Uterus (tissue), 3 donors: ENCODE measurements at regions not wholly inside any gene's neighbourhood (a gene's known extent, or its start where the extent isn't known, plus 50 kb on each side); places are given as distances from the start of the nearest gene placed in this dataset.

ENCODE experiments used
- DNase-seq, 2 donors: peaks; one replicate each; pipeline ENCODE4 v3.0.0-alpha.2; 2019 to 2020
- H3K27ac ChIP-seq, 2 donors: fragments of 200-600 bp; sonication (generic); 1 replicate in 1 of 2; 2 replicates in 1 of 2; pipeline ENCODE4 v1.5.1; 2016 to 2018
- H3K27me3 ChIP-seq, 2 donors: fragments of 200-600 bp; sonication (generic); one replicate each; pipeline ENCODE4 v1.5.1; 2018 to 2019; ENCODE audit warnings: control low read depth in 1 of 2
- H3K36me3 ChIP-seq, 2 donors: fragments of 200-600 bp; sonication (generic); one replicate each; pipeline ENCODE4 v1.5.1; 2019; ENCODE audit warnings: control low read depth in 1 of 2
- H3K4me1 ChIP-seq, 2 donors: fragments of 200-600 bp; sonication (generic); one replicate each; pipeline ENCODE4 v1.5.1; 2018 to 2019; ENCODE audit warnings: control low read depth in 1 of 2
- H3K4me3 ChIP-seq, 2 donors: fragments of 200-600 bp; sonication (generic); 1 replicate in 1 of 2; 2 replicates in 1 of 2; pipeline ENCODE4 v1.5.1; 2018 to 2019; ENCODE audit warnings: mild to moderate bottlenecking in 1 of 2
- H3K9me3 ChIP-seq, 2 donors: fragments of 200-600 bp; sonication (generic); one replicate each; pipeline ENCODE4 v1.5.1; 2019; ENCODE audit warnings: control low read depth in 1 of 2
- POLR2A ChIP-seq, 2 donors: fragments of 450-650 bp; IDR thresholded peaks; one replicate each; pipeline ENCODE4 v1.6.1; 2016; ENCODE audit warnings: antibody characterized with exemption in 2 of 2, mild to moderate bottlenecking in 1 of 2, moderate library complexity in 1 of 2
- intact Hi-C: fragments of 100-400 bp; cut with DNase I; formaldehyde crosslinking; loops from one replicate; pipeline ENCODE4 v1.15.1; 2023; ENCODE audit warnings: low total_unique reads
- TF ChIP-seq, protein P1 (sequence below), 4 experiments: fragments of 200-600 bp in 2 of 4; fragments of 450-650 bp in 2 of 4; sonication (generic) in 2 of 4; IDR thresholded peaks; one replicate each; pipeline ENCODE4 v1.5.1; 2016 to 2019; ENCODE audit warnings: antibody characterized with exemption in 4 of 4, mild to moderate bottlenecking in 2 of 4, moderate library complexity in 1 of 4
- donor health status: DM: yes; HTN: yes; CAD: no.

DNA sequence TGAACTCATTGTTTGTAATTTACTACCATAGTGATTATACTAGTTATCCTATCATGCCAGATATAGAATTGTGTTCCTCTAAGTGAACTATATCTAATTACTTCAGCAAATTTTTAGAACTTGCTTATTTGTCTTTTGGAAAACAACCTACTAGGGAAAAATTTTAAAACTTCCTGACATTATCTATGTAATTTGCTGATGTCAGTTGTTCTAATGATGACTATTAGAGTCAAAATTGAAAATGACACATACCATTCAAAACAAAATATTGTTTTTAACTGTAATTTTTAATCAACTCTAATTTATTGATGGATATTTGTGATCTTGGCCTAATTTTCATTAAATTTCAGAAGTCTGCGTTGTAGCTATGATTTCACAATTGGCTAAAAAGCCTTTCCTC lies 106.7 kb upstream of the ROBO2 start:
- intact Hi-C loops: no loop called here
- Histone ChIP-seq H3K4me3 (no peak overlapping the region), H3K4me1 (no peaks in the 10 kb centered on the region), H3K9me3 (no peaks in the 10 kb centered on the region), H3K27ac (no peak overlapping the region), H3K36me3 (no peaks in the 10 kb centered on the region), H3K27me3 (no peaks in the 10 kb centered on the region)
- no peak for DNase-seq
- TF ChIP-seq, protein P1, sequence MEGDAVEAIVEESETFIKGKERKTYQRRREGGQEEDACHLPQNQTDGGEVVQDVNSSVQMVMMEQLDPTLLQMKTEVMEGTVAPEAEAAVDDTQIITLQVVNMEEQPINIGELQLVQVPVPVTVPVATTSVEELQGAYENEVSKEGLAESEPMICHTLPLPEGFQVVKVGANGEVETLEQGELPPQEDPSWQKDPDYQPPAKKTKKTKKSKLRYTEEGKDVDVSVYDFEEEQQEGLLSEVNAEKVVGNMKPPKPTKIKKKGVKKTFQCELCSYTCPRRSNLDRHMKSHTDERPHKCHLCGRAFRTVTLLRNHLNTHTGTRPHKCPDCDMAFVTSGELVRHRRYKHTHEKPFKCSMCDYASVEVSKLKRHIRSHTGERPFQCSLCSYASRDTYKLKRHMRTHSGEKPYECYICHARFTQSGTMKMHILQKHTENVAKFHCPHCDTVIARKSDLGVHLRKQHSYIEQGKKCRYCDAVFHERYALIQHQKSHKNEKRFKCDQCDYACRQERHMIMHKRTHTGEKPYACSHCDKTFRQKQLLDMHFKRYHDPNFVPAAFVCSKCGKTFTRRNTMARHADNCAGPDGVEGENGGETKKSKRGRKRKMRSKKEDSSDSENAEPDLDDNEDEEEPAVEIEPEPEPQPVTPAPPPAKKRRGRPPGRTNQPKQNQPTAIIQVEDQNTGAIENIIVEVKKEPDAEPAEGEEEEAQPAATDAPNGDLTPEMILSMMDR (IDR thresholded peaks at IDR 0.05): no peak
- no peak for TF ChIP-seq POLR2A (IDR thresholded peaks at IDR 0.05)

- intact Hi-C loops: no loop called here
- Histone ChIP-seq H3K27ac (no peak overlapping the region), H3K36me3 (no peaks in the 10 kb centered on the region), H3K4me3 (no peak overlapping the region), H3K9me3 (no peaks in the 10 kb centered on the region), H3K4me1 (no peaks in the 10 kb centered on the region), H3K27me3 (no peaks in the 10 kb centered on the region)
- DNase-seq: no peak
- TF ChIP-seq, protein P1 (IDR thresholded peaks at IDR 0.05): no peak
- no peak for TF ChIP-seq POLR2A (IDR thresholded peaks at IDR 0.05)
Measured at GRCh38 chr3:76938962-76939361, 100.9 kb upstream of the ROBO2 start.

DNA sequence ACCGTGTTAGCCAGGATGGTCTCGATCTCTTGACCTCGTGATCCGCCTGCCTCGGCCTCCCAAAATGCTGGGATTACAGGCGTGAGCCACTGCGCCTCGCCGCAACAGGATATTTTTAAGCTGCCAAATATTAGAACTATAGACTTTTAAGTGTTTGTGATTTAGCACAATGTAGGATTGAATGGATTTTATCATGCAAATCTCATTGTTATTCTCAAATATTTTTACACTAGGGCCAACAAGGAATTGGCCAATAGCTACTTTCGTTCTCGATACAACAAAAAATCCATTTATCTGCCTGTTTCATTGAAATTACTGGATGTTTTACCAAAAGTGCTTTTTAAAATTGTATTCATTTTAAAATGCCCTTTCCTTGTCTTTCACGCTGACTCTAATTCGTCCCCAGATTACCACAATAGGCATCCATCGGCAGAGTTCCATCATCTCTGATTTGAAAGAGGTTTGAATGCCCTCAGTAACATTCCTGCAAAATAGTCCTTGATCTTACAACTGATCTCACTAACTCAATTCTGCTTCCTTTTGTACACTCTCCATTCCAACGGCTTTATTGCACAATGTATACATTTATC lies 99.6 kb upstream of the ROBO2 start:
- H3K27me3 ChIP-seq: no peaks in the 10 kb centered on the region
- no peak overlapping the region for H3K27ac ChIP-seq
- no peaks in the 10 kb centered on the region for H3K4me1 ChIP-seq
- H3K9me3 ChIP-seq: no peaks in the 10 kb centered on the region
- H3K4me3 ChIP-seq: no peak overlapping the region
- no peak for TF ChIP-seq POLR2A (IDR thresholded peaks at IDR 0.05)
- TF ChIP-seq, protein P1 (IDR thresholded peaks at IDR 0.05): no peak
- intact Hi-C loops: no loop called here
- no peaks in the 10 kb centered on the region for H3K36me3 ChIP-seq
- DNase-seq: no peak

GRCh38 chr3:76941376-76941775 lies 98.5 kb upstream of the ROBO2 start:
- DNase-seq: no peak
- no peak overlapping the region for H3K27ac ChIP-seq
- intact Hi-C loops: no loop called here
- H3K4me3 ChIP-seq: no peak overlapping the region
- no peaks in the 10 kb centered on the region for H3K36me3 ChIP-seq
- TF ChIP-seq POLR2A (IDR thresholded peaks at IDR 0.05): no peak
- TF ChIP-seq, protein P1 (IDR thresholded peaks at IDR 0.05): no peak
- no peaks in the 10 kb centered on the region for H3K27me3 ChIP-seq
- no peaks in the 10 kb centered on the region for H3K9me3 ChIP-seq
- no peaks in the 10 kb centered on the region for H3K4me1 ChIP-seq

- no peak overlapping the region for H3K27ac ChIP-seq
- no peaks in the 10 kb centered on the region for H3K4me1 ChIP-seq
- no peak overlapping the region for H3K4me3 ChIP-seq
- no peaks in the 10 kb centered on the region for H3K27me3 ChIP-seq
- TF ChIP-seq, protein P1 (IDR thresholded peaks at IDR 0.05): no peak
- no peak for TF ChIP-seq POLR2A (IDR thresholded peaks at IDR 0.05)
- DNase-seq: no peak
- H3K9me3 ChIP-seq: no peaks in the 10 kb centered on the region
- H3K36me3 ChIP-seq: no peaks in the 10 kb centered on the region
- intact Hi-C loops: no loop called here
Measured at GRCh38 chr3:76942101-76942500, 97.8 kb upstream of the ROBO2 start.
